DMS114 treated with DMSO at 0.1 percent for 48 hours (cell line): ENCODE measurements at regions not wholly inside any gene's neighbourhood (a gene's known extent, or its start where the extent isn't known, plus 50 kb on each side); places are given as distances from the start of the nearest gene placed in this dataset.
"Not testable (repeated sequence)": the region's sequence is repeated elsewhere in the genome, so short reads cannot be mapped to it uniquely, and the experiment has no call there.

Experiments used
- DNase-seq: peaks from one replicate; lab custom pipeline; 2025; ENCODE audit not compliant: unreplicated experiment; lab: John Stamatoyannopoulos, UW

DNA sequence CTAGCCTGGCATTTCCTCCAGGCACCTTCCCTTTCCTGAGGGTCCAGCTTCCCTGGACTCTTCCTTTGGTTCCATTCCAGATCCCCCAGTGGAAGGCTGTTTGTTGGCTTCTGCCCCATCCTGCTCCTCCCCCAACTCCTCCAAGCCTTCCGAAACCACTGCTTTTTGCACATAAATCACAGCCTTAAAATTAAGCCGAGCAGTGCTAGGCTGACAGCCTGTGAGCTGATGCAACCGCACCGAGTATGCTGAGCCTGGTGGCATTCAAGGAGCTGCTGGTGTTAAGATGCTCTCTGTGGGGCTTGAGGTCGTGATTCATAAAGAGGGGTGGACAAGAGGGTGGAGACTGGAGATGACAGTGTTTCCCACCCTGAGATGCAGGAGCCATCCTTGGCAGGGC is 266.6 kb upstream of the C1orf174 start:
- no peak for DNase-seq

DNA sequence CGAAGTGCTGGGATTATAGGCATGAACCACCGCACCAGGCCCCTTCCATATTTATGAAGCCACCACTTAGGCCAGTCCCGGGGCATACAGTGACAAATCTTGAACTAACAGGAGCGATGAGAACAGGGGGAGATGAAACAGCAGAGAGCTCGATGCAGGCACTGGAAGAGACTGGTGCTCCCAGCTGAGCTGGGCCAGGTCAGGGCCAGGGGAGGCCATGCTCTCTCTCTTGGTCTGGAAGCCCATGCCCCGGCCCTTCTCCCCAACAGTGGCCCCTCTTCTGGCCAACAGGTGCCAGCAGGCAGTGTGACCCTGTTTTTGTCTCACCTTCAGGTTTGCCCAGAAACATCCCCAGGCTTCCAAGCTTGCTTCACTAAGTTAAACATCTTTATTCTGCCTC is 269.9 kb upstream of the C1orf174 start:
- no peak for DNase-seq

DNA sequence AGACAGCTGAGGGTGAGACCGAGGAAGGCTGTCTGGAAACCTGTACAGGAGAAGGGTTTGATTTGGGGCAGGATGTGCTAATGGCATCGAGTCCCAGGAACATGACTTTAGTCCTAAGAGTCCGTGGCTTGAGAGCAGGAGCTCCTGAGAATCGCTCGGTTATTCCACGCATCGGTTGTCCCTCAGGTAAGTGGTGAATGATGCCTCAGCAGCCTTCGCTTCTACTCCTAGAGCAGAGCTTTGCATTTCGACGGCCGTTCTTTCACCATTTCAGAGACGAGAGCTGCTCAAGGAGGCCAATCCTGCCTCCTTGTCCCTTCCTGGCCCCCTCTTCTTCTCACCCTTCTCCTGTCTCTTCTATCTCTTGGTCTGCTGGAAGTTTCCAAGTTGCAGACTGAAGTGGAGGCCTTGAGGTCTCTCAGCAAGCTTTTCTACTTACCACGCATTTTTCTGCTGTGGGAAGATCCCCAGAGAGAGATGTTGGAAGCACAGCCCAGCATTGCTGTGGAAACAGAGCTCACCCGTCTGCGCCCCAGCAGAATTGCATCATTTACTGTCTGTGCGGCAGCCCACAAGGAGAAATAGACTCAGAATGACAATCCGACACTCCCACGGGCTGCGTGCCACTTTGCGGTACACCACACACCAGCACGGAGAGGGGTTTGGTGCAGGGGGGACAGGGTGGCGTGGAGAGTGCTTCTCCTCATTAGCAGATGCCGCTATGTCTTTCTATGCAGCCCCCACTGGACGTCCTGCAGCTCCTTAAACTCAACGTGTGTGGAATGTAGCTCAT is 270.7 kb upstream of the C1orf174 start:
- DNase-seq, result no peak

DNA sequence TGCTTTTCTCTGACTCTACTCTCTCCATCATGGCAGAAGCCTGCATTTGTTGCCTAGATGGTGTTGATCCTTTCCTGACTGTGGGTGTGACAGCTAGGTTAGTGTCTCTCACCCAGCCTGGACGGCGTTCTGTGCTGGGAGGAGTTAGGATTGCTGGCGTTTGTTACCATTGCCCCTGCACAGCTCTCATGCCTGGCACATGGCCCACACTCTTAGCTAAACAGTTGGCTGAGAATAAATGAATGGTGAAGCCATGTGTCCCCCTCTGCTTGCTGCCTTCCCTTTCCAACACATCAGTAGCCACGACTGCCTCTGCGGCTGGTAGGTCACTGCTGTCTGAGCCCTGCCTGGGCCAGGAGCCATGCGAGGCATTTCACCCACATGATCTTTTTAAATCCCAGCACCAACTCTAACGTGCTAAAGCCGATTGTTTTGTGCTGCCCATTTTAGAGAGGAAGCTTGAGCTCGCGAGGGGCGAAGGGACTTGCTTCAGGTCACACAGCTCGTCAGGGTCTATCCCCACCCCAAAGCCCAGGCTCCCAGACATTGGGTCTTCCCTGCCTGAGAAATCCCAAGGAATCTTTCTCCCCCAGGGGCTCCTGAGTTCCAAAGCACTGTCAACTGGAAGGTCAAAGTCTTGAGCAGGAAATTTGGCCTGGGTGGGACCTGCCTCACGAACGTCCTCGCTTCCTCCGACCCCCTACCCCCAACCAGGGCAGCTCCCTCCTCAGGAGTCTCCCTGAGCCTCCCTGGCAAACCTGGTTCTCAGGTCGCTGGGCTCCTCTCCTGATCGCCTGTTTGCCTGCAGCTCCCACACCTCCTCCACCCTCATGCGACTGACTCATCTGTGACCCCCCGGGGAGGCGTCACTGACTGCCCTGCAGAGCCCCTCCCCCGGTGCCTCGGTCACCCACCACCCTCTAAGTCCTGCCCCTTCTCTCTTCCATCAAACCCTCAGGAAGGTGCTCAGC is 271.7 kb upstream of the C1orf174 start:
- DNase-seq, result no peak

DNA sequence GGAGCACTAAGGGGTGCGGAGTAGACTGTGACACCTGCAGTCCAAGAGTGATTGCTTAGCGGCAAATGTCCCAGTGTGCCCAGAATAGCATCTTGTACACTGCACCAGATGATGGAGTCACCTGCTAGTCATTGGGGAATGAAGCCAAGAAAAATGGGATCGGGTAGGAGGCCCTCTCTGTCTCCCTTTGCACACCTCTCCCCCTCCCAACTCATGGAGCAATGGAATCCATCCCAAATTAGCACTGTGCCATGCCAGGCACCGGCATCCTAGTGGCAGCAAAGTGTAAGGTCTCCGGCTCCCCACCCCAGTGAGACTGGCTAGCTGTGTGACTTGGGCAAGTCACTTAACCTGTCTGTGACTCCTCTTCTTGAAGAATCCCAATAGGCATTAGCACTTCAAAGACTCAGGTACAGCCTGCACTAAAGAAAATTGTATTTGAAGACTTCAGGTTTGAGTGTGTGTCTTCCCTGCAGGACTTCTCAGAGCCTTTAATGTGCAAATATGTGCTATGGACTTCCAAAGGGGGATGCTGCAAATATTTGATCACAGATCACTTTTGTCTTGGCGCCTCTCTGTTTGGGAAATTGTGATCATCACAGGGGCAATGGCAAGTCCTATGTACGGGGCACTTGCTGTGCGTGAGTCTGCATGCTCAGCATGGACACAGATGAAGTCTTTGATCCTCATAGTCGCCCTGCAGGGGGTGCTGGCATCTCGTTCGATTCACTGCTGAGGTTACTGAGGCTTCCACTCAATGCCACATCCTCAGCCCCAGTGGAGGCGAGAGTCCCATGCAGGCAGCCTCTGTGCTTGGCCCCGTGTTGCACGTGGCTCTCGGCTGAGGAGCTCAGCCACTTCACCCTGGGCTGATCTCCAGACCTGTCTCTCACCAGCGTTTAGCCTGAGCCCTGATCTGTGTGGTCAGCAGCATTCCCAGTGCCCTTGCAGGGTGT is 272.9 kb upstream of the C1orf174 start:
- no peak for DNase-seq

DNA sequence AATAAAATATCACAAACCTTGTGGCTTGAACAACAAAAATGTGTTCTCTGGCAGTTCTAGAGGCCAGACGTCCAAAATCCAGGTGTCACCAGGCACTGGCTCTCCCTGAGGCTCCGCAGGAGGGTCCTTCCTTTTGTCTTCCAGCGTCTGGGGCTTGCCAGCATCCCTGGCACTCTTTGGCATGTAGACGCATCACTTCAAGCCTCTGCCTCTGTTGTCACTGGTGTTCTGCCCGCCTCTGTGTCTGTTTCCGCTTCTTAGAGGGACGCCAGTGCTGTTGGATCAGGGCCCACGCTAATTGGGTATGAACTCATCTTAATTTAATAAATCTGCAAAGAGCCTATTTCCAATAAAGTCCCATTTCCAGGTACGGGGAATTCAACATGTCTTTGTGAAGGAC is 273.7 kb upstream of the C1orf174 start:
- no peak for DNase-seq

DNA sequence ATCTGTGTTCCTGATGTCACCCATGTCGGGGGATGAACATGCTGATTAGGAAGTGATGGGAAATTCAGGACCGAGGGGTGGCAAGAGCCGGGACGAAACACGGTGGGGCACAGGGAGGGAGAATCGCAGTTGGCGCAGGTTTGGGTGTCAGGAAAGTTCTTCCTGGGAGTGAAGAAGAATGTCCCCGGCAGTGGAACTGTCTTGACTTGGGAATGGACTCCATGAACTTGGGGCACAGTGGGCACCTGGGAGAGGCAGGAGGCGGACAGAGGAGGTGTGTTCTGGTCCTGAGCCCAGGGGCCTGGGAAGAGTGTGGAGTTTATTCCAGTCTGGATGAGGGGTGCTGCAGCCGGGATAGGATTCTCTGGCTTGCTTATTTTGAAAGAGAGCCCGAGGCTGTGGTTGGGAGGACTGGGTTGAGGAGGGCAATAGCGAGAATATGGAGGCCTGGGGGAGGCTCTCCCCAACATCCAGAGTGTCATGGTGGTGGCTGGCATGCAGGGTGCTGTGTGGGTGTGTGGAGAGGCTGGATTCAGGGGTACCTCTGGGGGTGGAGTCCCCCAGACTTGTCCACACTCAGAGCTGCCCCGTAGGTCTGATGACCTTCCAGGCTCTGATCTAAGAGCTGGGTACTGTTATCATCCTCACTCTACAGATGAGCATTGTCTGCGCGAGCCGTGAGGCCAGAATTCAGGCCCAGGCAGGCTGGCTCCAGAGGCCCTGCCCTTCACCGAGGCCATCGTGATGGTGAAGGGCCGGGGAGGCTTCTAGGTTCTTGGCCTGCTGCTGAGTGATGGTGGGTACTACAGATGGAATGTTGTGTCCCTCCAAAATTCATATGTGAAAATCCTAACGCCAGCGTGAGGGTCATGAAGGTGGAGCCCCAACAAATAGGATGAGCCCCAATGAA is 274.5 kb upstream of the C1orf174 start:
- no peak for DNase-seq

DNA sequence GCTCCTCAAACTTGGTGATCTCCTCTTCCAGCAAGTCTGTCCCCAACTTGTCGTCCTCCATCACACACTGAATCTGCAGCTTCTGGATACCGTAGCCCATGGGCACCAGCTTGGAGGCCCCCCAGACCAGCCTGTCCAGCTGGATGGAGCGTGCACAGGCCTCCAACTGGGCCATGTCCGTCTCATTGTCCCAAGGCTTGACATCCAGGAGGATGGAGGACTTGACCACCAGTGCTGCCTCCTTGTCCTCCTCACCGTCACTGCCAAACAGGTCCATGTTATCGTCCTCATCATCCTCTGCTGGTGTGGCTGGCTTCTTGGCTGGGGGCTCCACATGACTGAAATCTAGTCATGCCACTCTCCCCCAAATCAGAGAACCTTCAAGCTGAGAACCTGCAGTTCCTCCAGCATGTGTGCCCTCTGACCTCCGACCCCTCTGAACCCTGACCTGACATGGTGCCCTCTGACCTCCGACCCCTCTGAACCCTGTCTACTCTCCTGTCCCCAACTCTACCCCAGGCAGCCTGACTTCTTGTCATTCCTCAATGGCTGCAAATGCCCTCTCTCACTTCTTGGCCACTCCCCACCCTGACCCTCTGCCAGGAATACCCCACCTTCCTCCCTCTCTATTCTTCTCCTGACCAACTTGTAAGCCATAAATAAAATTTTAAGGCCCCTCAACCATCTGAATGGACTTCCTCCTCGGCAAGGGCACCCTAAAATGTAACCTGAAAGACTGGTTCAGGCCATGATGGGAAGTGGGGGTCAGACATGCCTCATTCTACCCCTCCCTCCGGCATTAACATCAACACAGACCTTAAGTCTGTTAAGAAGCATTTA is 275.7 kb upstream of the C1orf174 start:
- no peak for DNase-seq

DNA sequence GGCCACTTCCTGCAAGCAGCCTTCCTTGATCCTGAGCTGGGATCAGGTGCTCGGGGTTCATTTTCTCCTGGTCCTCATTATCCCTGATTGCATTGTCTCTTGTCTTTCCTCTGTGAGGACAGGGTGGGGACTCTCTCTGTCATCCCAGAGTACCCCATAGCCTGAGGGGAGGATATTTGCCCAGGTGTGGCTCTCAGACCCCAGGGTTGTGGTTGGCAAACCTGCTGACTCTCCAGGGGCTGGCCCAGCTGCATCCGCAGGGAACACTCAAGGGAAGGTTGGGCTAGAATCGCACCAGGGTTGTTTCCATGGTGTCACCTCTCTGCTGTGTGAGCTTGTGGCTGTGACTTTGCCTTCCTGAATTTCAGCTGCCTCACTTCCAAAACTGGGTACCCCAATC is 276.8 kb upstream of the C1orf174 start:
- DNase-seq, result no peak

DNA sequence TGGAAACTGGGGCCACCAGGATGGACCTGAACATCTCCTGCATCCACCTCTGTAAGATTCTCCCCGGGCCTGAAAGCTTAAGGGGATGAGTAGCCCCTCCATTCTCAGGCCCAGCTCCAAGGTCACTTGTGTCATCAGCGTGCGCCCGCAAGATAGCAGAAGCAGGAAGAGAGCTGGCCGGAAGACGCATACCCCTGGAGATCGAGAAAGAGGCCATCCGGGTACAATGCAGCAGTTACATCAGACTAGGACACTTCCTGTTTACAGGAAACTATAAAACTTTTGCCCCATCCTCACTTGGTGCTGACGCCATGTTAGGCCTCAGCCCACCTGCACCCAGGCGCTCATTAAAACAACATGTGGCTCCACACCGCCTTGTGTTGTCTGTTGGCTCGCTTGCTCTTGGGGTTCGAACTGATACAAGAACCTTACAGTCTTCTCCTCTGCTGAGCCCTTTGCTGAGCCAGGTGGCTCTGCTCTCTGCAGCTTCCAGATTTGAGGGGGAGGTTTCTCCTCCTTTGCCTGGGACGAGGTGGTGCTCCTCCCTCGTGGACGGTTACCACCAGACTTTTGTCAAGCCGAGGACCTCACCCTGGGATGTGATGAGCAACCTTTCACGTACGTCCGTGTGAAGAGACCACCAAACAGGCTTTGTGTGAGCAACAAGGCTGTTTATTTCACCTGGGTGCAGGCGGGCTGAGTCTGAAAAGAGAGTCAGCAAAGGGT is 277.5 kb upstream of the C1orf174 start:
- DNase-seq, result no peak

DNA sequence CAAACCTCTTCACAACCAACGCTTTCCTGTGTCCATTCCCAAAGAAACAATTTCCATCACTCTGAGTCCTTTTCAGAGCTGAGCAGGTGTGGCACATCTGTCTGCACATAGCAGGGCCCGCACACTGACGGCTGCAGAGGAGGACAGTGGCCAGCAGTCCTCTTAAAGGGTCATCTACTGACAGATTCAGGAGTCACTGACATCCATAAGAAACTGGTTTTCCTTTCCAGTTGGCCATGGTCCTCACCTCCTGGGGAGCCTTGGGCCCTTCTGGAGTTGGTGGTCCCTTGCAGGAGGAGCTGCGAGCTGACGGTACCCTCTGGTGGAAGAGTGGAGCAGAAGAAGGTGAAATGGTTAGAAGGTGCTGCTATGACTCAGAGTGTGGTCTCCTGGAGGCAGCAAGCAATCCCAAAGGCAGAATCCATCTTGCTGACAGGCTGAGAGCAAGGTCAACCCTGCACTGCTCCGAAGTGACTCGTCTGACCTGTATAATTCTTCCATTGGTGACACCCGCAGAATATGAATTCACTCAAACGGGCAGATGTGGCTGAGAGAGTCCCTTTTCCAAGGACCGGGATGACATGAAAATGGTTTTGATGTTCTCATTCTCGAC is 278.5 kb upstream of the C1orf174 start:
- no peak for DNase-seq

DNA sequence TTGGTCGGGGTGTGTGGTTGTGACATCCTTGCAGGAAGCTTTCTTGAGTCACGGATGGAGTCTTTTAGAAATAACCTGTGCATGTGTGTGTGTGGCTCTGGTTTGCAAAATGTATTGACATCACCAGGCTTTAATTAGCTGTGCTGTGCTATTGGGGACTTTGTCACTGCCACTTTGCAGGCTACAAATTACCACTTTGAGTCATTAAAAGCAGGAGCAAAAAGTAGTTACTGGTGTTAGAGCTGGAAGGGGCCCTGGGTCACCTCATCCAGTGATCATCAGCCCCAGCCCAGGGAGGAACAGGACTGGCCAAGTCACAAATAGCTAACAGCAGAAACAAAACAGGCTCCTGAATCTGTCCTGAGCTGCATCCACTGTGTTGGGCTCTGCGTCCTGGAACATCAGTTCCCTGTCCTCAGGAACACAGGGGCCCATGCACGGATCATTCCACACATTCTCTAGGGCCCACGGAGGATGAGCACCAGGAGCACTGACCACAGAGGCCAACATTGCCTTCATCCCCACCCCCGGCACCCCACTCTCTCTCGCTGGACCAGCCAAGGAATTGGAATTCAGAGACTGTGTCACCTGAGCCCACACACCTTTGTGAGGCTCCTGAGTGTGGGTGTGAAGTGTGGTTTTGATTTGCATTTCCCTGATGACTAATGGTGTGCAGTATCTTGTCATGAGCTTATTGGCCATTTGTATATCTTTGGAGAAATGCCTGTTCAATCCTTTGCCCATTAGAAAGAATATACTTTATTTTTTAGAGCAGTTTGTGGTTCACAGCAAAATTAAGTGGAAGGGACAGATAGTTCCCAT is 280.1 kb upstream of the C1orf174 start:
- no peak for DNase-seq

DNA sequence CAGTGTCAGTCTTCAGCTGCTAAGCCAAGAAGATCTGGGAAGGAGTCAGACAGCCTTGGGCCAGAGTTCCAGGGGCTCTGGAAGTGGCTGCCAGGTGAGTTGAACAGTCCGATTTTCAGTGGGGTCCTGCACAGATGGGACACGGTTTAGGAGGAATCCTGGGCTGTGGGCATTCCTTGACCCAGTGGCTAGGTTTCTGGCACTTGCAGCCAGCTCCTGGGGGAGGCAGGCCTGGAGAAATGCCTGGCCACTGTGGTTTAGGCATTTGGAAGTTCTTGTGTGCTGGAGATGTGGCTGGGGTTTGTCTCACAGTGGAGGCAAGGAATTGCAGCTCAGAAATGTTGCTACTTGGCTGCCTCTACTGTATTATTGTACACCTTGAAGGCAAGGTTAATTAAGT is 286.4 kb upstream of the C1orf174 start:
- not testable (repeated sequence) for DNase-seq

DNA sequence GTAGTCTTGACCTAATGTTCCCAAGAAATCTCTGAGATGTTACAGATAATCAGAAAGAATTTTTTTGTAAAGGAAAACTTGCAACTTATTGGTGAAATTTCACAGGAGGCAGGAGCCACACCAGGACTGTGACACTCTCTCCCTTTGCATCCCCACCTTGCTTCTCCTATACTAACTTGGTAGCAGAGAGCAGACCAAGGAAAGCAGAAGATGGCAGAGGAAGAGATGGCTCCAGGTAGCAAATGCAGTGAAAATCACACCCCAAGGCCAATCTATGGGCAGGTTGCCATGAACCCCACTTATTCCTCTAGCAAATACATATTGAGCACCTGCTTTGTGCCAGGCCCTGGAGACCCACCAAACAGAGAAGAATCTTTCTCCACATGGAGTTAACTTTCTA is 303.4 kb upstream of the C1orf174 start:
- no peak for DNase-seq

DNA sequence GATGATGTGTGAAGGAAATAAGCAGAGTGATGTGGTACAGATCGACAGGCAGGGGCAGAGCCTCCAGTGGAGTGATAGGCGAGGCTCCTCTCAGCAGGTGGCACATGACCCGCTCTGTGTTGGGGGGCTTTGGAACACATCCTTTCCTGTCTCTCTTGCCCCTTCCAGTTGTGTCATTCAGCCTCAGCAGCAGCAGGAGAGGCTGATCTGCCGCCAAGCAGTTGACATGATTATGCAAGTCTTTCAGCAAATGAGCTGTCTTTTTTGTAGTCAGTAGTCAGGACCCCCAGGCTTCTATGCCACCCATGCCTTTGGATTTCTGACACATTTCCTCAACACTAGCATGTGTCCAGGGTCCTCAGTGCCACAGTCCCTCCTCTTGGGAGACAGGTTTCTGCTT is 307.1 kb upstream of the C1orf174 start:
- no peak for DNase-seq

DNA sequence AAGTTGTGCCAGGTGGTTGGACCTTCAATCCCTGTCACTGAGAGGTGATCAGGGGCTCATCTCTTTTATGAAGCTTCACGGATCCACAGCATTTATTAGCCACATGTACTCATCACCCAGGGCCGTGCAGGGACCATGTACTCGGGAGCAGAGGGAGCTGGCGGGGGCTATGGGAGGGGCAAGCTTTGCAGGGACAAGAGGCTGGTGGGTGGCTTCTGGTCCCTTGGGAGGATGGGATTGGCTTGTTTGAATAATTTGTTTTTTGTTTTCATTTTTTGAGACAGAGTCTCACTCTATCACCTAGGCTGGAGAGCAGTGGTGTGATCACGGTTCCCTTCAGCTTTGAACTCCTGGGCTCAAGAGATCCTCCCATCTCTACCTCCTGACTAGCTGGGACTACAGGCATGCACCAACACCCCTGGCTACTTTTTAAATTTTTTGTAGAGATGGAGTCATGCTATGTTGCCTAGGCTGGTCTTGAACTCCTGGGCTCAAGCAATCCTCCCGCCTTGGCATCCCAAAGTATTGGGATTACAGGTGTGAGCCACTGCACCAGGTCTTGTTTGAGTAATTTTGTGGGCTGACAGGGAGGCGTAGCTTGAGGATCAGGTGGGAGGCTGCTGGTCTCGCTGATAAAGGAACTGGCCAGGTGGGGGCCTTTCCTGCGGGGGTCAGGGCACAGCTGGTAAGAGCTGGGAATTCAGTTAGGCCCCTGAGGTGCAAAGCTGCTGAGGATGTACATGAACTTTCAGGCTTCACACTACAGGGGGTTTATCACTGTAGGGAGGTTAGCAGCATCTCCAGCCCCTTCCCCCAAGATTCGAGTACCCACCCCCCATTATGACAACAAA is 308.0 kb upstream of the C1orf174 start:
- DNase-seq, result no peak
